ENCODE measurements at regions not wholly inside any gene's neighbourhood (a gene's known extent, or its start where the extent isn't known, plus 50 kb on each side); places are given as distances from the start of the nearest gene placed in this dataset.

GRCh38 chr13:87234981-87235380 lies 436.2 kb upstream of the SLITRK5 start:
- TF ChIP-seq EZH2phosphoT487 (IDR thresholded peaks at IDR 0.05; ENCODE audit: low read length) (no peak), CTCF (IDR thresholded peaks at IDR 0.05; ENCODE audit: low read length) (no peak), EZH2 (optimal IDR thresholded peaks at IDR 0.05; ENCODE audit: low read depth, low read length) (no peak)

Measured in MM.1S (cell line).